ENCODE measurements at regions not wholly inside any gene's neighbourhood (a gene's known extent, or its start where the extent isn't known, plus 50 kb on each side); places are given as distances from the start of the nearest gene placed in this dataset.

GRCh38 chr10:62578916-62579315, 204.7 kb downstream of the ZNF365 start:
- no peak overlapping the region for H3K27ac ChIP-seq
- H3K4me1 ChIP-seq, result no peaks in the 10 kb centered on the region
- no peak overlapping the region for H3K4me2 ChIP-seq
- no peaks in the 10 kb centered on the region for H3K9me3 ChIP-seq
- 15% methylated on average over 1 of the region's 1 CpG for WGBS (ENCODE audit: missing lambda C conversion rate)
- no peak for DNase-seq (ENCODE audit: low read depth in 1 of 2, low spot score in 1 of 2)
- ChIA-PET POLR2A (no interaction called here), CTCF (interaction anchor here (0.8 kb wide), 1 partner anchor 16 kb away, joined by 3 read pairs; no protein-coding TSS in a partner anchor)
- no peak for TF ChIP-seq RAD21 (conservative IDR thresholded peaks at IDR 0.05 in 1 of 2, IDR thresholded peaks at IDR 0.05 in 1 of 2)
- no peak for TF ChIP-seq CBX2 (IDR thresholded peaks at IDR 0.05; ENCODE audit: borderline replicate concordance, low read depth)
- no peak for TF ChIP-seq HOXA7 (CRISPR knock-in tag; IDR thresholded peaks at IDR 0.05)
- no peak for TF ChIP-seq CBX8 (IDR thresholded peaks at IDR 0.05)
- TF ChIP-seq FOSL2 (IDR thresholded peaks at IDR 0.05), result no peak
- TF ChIP-seq FOSL2 (CRISPR knock-in tag; IDR thresholded peaks at IDR 0.05), result no peak
- TF ChIP-seq E2F6 (IDR thresholded peaks at IDR 0.05; ENCODE audit: borderline replicate concordance, low read depth), result no peak
- TF ChIP-seq HEYL (CRISPR knock-in tag; IDR thresholded peaks at IDR 0.05), result no peak
- TF ChIP-seq HES2 (IDR thresholded peaks at IDR 0.05), result no peak
- TF ChIP-seq HMGXB4 (CRISPR knock-in tag; IDR thresholded peaks at IDR 0.05; ENCODE audit: borderline replicate concordance), result no peak
- no peak for FAIRE-seq
- no peak overlapping the region for H3K4me3 ChIP-seq
- ATAC-seq, result no peak

DNA sequence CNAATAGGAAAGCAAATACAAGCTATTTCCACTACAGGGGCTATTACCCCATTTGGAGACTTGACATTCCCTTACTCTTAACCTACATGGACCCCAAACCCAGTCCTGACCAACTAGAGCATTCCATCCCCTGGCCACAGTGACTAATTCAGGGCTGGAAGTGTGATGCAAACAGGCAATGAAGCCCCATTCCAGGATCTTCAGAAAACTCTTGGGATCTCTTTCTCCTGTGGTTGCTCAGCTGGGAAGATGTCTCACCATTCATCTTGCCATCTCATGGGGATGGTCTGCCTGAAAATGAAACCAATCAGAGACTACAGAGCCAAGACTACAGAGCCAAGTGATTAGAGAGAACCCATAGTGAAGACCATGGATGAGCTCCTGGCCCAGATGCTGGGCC, 206.2 kb downstream of the ZNF365 start:
- no peak overlapping the region for H3K4me3 ChIP-seq
- H3K9me3 ChIP-seq, result no peaks in the 10 kb centered on the region
- FAIRE-seq (no peak), ATAC-seq (no peak), DNase-seq (ENCODE audit: low read depth in 1 of 2, low spot score in 1 of 2) (no peak)
- ChIA-PET POLR2A (no interaction called here), CTCF (interaction anchor here (0.9 kb wide), 1 partner anchor 13 kb away, joined by 4 read pairs; no protein-coding TSS in a partner anchor)
- no peak overlapping the region for H3K4me2 ChIP-seq
- no peak overlapping the region for H3K27ac ChIP-seq
- H3K4me1 ChIP-seq, result no peaks in the 10 kb centered on the region
- TF ChIP-seq CHD4 (IDR thresholded peaks at IDR 0.05; ENCODE audit: borderline replicate concordance), result no peak
- no peak for TF ChIP-seq ZFP36 (IDR thresholded peaks at IDR 0.05; ENCODE audit: borderline replicate concordance, partially characterized antibody)
- no peak for TF ChIP-seq ESRRA (IDR thresholded peaks at IDR 0.05; ENCODE audit: borderline replicate concordance, low read length)
- TF ChIP-seq TP53 (CRISPR knock-in tag; IDR thresholded peaks at IDR 0.05), result no peak
- TF ChIP-seq CEBPB (IDR thresholded peaks at IDR 0.05), result no peak
- TF ChIP-seq KDM1A (IDR thresholded peaks at IDR 0.05; ENCODE audit: low read depth), result no peak
- no peak for TF ChIP-seq RCOR1 (IDR thresholded peaks at IDR 0.05; ENCODE audit: low read depth, low read length)
- TF ChIP-seq, protein P1, sequence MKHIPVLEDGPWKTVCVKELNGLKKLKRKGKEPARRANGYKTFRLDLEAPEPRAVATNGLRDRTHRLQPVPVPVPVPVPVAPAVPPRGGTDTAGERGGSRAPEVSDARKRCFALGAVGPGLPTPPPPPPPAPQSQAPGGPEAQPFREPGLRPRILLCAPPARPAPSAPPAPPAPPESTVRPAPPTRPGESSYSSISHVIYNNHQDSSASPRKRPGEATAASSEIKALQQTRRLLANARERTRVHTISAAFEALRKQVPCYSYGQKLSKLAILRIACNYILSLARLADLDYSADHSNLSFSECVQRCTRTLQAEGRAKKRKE (CRISPR knock-in tag; IDR thresholded peaks at IDR 0.05; ENCODE audit: low read depth), result no peak
- no peak for TF ChIP-seq EP300 (IDR thresholded peaks at IDR 0.05)
- TF ChIP-seq JUNB (IDR thresholded peaks at IDR 0.05), result no peak
- no peak for TF ChIP-seq HDAC2 (IDR thresholded peaks at IDR 0.05)
- no peak for TF ChIP-seq HOXA7 (CRISPR knock-in tag; IDR thresholded peaks at IDR 0.05)
- TF ChIP-seq FOSB (CRISPR knock-in tag; IDR thresholded peaks at IDR 0.05), result no peak
- TF ChIP-seq CBX8 (IDR thresholded peaks at IDR 0.05), result no peak
- no peak for TF ChIP-seq HOXB5 (CRISPR knock-in tag; IDR thresholded peaks at IDR 0.05)

DNA sequence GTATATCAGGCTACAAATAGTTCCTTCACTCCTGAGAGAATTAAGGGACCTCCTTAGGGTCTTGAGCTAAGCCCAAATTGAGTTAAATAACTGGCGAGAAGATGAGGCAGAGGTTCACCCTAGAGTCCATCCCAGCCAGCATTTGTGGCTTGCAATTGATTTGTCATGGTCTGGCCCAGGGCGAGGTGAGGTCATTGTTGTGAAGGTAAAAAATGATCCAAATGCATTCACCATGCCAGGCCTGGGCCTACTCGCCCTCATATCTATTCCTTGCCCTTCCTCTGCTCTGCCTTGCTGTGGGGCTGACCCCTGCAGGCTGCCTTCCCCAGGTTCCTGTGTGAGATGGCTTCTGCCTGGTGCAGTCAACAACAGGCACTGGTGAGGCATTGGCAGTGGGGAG, 207.2 kb downstream of the ZNF365 start:
- POLR2A ChIA-PET, result no interaction called here
- no peak for ATAC-seq
- WGBS (ENCODE audit: missing lambda C conversion rate), result 39% methylated on average over 3 of the region's 3 CpGs
- Histone ChIP-seq H3K4me2 (no peak overlapping the region), H3K4me3 (no peak overlapping the region), H3K4me1 (no peaks in the 10 kb centered on the region), H3K27ac (no peak overlapping the region), H3K9me3 (no peaks in the 10 kb centered on the region)
- CTCF ChIA-PET, result interaction anchor here (0.9 to 1.3 kb wide), 2 partner anchors 13 to 502 kb away, joined by 4 read pairs; no protein-coding TSS in a partner anchor
- no peak for TF ChIP-seq NPAS2 (CRISPR knock-in tag; IDR thresholded peaks at IDR 0.05; ENCODE audit: borderline replicate concordance)
- TF ChIP-seq, protein P2, sequence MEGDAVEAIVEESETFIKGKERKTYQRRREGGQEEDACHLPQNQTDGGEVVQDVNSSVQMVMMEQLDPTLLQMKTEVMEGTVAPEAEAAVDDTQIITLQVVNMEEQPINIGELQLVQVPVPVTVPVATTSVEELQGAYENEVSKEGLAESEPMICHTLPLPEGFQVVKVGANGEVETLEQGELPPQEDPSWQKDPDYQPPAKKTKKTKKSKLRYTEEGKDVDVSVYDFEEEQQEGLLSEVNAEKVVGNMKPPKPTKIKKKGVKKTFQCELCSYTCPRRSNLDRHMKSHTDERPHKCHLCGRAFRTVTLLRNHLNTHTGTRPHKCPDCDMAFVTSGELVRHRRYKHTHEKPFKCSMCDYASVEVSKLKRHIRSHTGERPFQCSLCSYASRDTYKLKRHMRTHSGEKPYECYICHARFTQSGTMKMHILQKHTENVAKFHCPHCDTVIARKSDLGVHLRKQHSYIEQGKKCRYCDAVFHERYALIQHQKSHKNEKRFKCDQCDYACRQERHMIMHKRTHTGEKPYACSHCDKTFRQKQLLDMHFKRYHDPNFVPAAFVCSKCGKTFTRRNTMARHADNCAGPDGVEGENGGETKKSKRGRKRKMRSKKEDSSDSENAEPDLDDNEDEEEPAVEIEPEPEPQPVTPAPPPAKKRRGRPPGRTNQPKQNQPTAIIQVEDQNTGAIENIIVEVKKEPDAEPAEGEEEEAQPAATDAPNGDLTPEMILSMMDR (IDR thresholded peaks at IDR 0.05), result no peak
- TF ChIP-seq HOXA7 (CRISPR knock-in tag; IDR thresholded peaks at IDR 0.05), result no peak
- no peak for TF ChIP-seq POLR2AphosphoS2 (conservative IDR thresholded peaks at IDR 0.05; ENCODE audit: low read length)
- TF ChIP-seq EP300 (IDR thresholded peaks at IDR 0.05), result no peak
- TF ChIP-seq EHF (CRISPR knock-in tag; IDR thresholded peaks at IDR 0.05), result no peak
- no peak for TF ChIP-seq JUN (IDR thresholded peaks at IDR 0.05)
- TF ChIP-seq EHMT2 (IDR thresholded peaks at IDR 0.05; ENCODE audit: low read depth), result no peak
- no peak for TF ChIP-seq HEYL (CRISPR knock-in tag; IDR thresholded peaks at IDR 0.05)
- FAIRE-seq, result no peak
- DNase-seq (ENCODE audit: low read depth in 1 of 2, low spot score in 1 of 2), result no peak
